ENCODE measurements at regions not wholly inside any gene's neighbourhood (a gene's known extent, or its start where the extent isn't known, plus 50 kb on each side); places are given as distances from the start of the nearest gene placed in this dataset.

DNA sequence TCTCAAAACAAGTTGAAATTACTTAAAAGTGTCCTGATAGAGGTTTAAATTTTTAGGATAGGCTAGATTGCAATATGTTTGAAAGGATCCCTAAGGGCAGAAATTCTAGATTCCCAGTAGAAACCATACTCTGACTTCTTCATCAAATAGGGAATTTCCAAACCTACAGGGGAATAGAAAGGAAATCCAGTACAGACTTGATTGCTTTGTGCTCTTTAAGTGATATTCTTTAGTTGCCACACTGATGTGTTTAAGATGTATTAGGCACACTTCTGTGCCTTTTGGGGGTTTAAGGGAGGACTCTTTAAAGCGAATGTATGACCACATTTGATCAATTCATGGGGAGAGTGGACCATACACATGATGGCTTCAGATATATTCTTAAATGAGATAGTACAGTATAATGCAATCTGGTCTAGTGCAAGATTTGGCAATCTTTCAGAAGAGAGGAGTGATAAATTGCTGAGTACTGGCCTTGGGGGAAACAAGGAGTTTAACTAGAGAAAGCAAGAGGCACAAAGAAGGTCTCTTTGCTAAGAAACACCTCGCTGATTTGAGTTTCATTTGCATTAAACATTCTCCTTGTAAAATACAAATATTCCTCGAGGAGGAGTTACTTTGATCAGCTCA lies 268.8 kb upstream of the NR5A2 start:
- TF ChIP-seq, protein P1, sequence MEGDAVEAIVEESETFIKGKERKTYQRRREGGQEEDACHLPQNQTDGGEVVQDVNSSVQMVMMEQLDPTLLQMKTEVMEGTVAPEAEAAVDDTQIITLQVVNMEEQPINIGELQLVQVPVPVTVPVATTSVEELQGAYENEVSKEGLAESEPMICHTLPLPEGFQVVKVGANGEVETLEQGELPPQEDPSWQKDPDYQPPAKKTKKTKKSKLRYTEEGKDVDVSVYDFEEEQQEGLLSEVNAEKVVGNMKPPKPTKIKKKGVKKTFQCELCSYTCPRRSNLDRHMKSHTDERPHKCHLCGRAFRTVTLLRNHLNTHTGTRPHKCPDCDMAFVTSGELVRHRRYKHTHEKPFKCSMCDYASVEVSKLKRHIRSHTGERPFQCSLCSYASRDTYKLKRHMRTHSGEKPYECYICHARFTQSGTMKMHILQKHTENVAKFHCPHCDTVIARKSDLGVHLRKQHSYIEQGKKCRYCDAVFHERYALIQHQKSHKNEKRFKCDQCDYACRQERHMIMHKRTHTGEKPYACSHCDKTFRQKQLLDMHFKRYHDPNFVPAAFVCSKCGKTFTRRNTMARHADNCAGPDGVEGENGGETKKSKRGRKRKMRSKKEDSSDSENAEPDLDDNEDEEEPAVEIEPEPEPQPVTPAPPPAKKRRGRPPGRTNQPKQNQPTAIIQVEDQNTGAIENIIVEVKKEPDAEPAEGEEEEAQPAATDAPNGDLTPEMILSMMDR (IDR thresholded peaks at IDR 0.05), result no peak
- no peak for TF ChIP-seq POLR2A (IDR thresholded peaks at IDR 0.05)

Data from Peyer's patch (tissue), 4 donors.